NCI-H460 (cell line): ENCODE measurements at regions not wholly inside any gene's neighbourhood (a gene's known extent, or its start where the extent isn't known, plus 50 kb on each side); places are given as distances from the start of the nearest gene placed in this dataset.
"Not testable (repeated sequence)": the region's sequence is repeated elsewhere in the genome, so short reads cannot be mapped to it uniquely, and the experiment has no call there.

Source experiments
- DNase-seq: peaks from one replicate; pipeline ENCODE4 v3.0.0-alpha.2; 2016; ENCODE audit warnings: low read depth; ENCODE audit errors: extremely low read depth
- small RNA-seq, 2 experiments: library from RNA; depleted of rRNA; stranded (forward); fragments of <200 nt; gene quantifications; one replicate each; pipeline ENCODE3, GENCODE V24; 2014

DNA sequence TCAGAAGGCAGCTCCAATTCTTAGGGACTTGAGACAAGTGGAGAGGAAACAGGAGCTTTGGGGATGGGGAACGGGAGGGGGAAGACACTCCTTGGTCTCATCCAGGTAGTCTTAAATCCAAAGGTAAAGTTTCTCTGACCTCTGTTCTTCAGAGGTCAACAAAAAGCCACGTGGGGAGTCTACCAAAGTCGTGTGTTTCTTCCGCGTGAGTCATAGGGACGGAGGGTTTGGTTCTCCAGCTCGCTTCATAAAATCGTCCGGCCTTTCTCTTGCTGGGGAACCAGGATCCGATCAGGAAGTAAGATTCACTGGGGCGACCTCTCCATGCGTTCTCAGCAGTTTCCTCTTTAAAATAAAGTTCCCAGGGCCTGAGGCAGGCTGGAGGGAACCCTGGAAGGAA is 275.7 kb downstream of the TCERG1L start:
- DNase-seq: no peak

- no peak for DNase-seq
Observed at GRCh38 chr10:131038056-131038455, 273.5 kb downstream of the TCERG1L start.

DNA sequence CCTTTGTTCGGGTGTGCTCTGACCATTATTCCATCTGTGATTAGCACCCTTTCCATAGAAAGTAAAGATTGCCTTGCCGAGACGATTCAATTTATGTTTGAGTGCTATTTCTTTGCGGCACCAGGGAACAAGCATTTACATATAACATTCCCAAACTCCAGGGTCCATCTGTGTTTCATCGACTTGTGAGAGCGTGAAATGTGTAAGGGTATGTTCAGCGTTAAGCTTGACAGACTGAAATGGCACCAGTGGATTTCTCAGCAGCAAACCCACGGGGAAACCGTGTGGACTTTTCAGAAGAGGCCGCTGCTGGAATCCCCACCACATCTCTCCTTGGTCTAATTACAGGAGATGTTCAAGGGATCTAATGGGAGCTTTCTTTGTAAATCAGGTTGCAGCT is 270.5 kb downstream of the TCERG1L start:
- no peak for DNase-seq

- DNase-seq: no peak
Observed at GRCh38 chr10:131041441-131041840, 270.1 kb downstream of the TCERG1L start.

DNA sequence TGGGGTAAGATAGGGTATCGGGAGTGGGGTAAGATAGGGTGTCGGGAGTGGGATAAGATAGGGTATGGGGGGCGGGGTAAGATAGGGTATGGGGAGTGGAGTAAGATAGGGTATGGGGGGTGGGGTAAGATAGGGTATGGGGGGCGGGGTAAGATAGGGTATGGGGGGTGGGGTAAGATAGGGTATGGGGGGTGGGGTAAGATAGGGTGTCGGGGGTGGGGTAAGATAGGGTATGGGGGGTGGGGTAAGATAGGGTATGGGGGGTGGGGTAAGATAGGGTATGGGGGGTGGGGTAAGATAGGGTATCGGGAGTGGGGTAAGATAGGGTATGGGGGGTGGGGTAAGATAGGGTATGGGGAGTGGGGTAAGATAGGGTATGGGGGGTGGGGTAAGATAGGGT is 269.5 kb downstream of the TCERG1L start:
- not testable (repeated sequence) for DNase-seq

Small RNAs in the stretch of these regions (small RNA-seq; reads per million reads assigned to genes)
- gene MIR378C: 0 reads per million in 2 experiments
- 0 reads per million in 2 experiments for gene RF00019
